Hematopoietic multipotent progenitor cell treated with erythropoietin and hydrocortisone succinate and interleukin-3 and kit ligand, for 17 days (in vitro differentiated cells): ENCODE measurements at regions not wholly inside any gene's neighbourhood (a gene's known extent, or its start where the extent isn't known, plus 50 kb on each side); places are given as distances from the start of the nearest gene placed in this dataset.

Experiments used
- DNase-seq: peaks from one replicate; pipeline ENCODE4 v3.0.0-alpha.2; 2015; ENCODE audit warnings: low spot score

- no peak for DNase-seq
Observed at GRCh38 chr1:199629624-199630023, 397.9 kb upstream of the NR5A2 start.

- DNase-seq: no peak
Observed at GRCh38 chr1:199639453-199639852, 388.1 kb upstream of the NR5A2 start.

- DNase-seq: no peak
Observed at GRCh38 chr1:199641531-199641930, 386.0 kb upstream of the NR5A2 start.

- DNase-seq: no peak
Observed at GRCh38 chr1:199644912-199645311, 382.6 kb upstream of the NR5A2 start.

GRCh38 chr1:199646761-199647160, 380.7 kb upstream of the NR5A2 start:
- no peak for DNase-seq

- no peak for DNase-seq
Observed at GRCh38 chr1:199657449-199657848, 370.1 kb upstream of the NR5A2 start.

- no peak for DNase-seq
Observed at GRCh38 chr1:199660071-199660470, 367.4 kb upstream of the NR5A2 start.

- DNase-seq: no peak
Observed at GRCh38 chr1:199665371-199665770, 362.1 kb upstream of the NR5A2 start.

GRCh38 chr1:199667089-199667488, 360.4 kb upstream of the NR5A2 start:
- no peak for DNase-seq

- DNase-seq: no peak
Observed at GRCh38 chr1:199669916-199670315, 357.6 kb upstream of the NR5A2 start.

- no peak for DNase-seq
Observed at GRCh38 chr1:199671684-199672083, 355.8 kb upstream of the NR5A2 start.

GRCh38 chr1:199675937-199676336, 351.6 kb upstream of the NR5A2 start:
- DNase-seq: no peak

- DNase-seq: no peak
Observed at GRCh38 chr1:199678771-199679170, 348.7 kb upstream of the NR5A2 start.

- DNase-seq: no peak
Observed at GRCh38 chr1:199682081-199682480, 345.4 kb upstream of the NR5A2 start.

GRCh38 chr1:199684686-199685273, 342.7 kb upstream of the NR5A2 start:
- peak; percentile 5 for DNase-seq

- DNase-seq: no peak
Observed at GRCh38 chr1:199685369-199685768, 342.1 kb upstream of the NR5A2 start.

GRCh38 chr1:199687321-199687720, 340.2 kb upstream of the NR5A2 start:
- no peak for DNase-seq

GRCh38 chr1:199688133-199688676, 339.3 kb upstream of the NR5A2 start:
- no peak for DNase-seq

GRCh38 chr1:199688774-199689173, 338.7 kb upstream of the NR5A2 start:
- DNase-seq: no peak

GRCh38 chr1:199690496-199690895, 337.0 kb upstream of the NR5A2 start:
- DNase-seq: no peak

GRCh38 chr1:199691540-199691939, 336.0 kb upstream of the NR5A2 start:
- no peak for DNase-seq

GRCh38 chr1:199693724-199694123, 333.8 kb upstream of the NR5A2 start:
- DNase-seq: no peak

- DNase-seq: no peak
Observed at GRCh38 chr1:199696225-199696624, 331.3 kb upstream of the NR5A2 start.

- DNase-seq: no peak
Observed at GRCh38 chr1:199698222-199698621, 329.3 kb upstream of the NR5A2 start.
